C4-2B (cell line): ENCODE measurements at regions not wholly inside any gene's neighbourhood (a gene's known extent, or its start where the extent isn't known, plus 50 kb on each side); places are given as distances from the start of the nearest gene placed in this dataset.

ENCODE experiments used
- H3K27ac ChIP-seq: fragments of 450-650 bp; 2 replicates; pipeline ENCODE4 v1.5.1; 2017
- ZFX ChIP-seq: fragments of 450-650 bp; IDR thresholded peaks from 2 replicates; pipeline ENCODE4 v1.6.1; 2017
- TF ChIP-seq, protein P1 (sequence below): fragments of 450-650 bp; conservative IDR thresholded peaks from 2 replicates; pipeline ENCODE4 v1.5.1; 2017; ENCODE audit warnings: mild to moderate bottlenecking

GRCh38 chr5:155628346-155628745, 614.8 kb downstream of the KIF4B start:
- no peak overlapping the region for H3K27ac ChIP-seq
- TF ChIP-seq ZFX: no peak
- TF ChIP-seq, protein P1, sequence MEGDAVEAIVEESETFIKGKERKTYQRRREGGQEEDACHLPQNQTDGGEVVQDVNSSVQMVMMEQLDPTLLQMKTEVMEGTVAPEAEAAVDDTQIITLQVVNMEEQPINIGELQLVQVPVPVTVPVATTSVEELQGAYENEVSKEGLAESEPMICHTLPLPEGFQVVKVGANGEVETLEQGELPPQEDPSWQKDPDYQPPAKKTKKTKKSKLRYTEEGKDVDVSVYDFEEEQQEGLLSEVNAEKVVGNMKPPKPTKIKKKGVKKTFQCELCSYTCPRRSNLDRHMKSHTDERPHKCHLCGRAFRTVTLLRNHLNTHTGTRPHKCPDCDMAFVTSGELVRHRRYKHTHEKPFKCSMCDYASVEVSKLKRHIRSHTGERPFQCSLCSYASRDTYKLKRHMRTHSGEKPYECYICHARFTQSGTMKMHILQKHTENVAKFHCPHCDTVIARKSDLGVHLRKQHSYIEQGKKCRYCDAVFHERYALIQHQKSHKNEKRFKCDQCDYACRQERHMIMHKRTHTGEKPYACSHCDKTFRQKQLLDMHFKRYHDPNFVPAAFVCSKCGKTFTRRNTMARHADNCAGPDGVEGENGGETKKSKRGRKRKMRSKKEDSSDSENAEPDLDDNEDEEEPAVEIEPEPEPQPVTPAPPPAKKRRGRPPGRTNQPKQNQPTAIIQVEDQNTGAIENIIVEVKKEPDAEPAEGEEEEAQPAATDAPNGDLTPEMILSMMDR: no peak

- TF ChIP-seq, protein P1: no peak
- no peak for TF ChIP-seq ZFX
- no peak overlapping the region for H3K27ac ChIP-seq
Measured at GRCh38 chr5:155629597-155629996, 616.0 kb downstream of the KIF4B start.

DNA sequence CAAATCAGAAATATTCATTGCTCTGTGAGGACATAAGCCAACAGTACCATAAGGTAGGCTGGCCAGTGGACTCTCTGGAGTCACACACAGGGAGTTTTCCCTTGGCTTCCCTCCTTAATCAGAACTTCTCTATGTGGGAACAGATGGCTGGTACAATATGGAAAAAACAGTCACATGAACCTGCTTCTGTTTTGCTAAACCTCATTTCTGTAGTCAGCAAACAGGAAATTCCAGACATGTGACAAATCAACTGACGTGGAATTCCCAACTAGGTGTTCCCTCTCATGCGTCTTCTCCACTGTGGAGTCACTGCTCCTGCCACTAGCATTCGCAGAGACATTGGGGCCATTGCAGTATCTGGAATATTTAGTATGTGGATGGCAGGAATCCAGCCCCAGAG, 617.6 kb downstream of the KIF4B start:
- H3K27ac ChIP-seq: no peak overlapping the region
- TF ChIP-seq, protein P1: no peak
- TF ChIP-seq ZFX: no peak

GRCh38 chr5:155633338-155633957, 619.9 kb downstream of the KIF4B start:
- H3K27ac ChIP-seq: no peak overlapping the region
- TF ChIP-seq, protein P1: no peak

GRCh38 chr5:155649666-155650065, 636.1 kb downstream of the KIF4B start:
- TF ChIP-seq, protein P1: no peak
- no peak for TF ChIP-seq ZFX
- no peak overlapping the region for H3K27ac ChIP-seq

GRCh38 chr5:155655569-155655968, 642.0 kb downstream of the KIF4B start:
- TF ChIP-seq, protein P1: no peak
- TF ChIP-seq ZFX: no peak
- H3K27ac ChIP-seq: no peak overlapping the region

GRCh38 chr5:155661859-155662258, 648.3 kb downstream of the KIF4B start:
- H3K27ac ChIP-seq: no peak overlapping the region
- no peak for TF ChIP-seq ZFX
- TF ChIP-seq, protein P1: no peak
